ENCODE measurements at regions not wholly inside any gene's neighbourhood (a gene's known extent, or its start where the extent isn't known, plus 50 kb on each side); places are given as distances from the start of the nearest gene placed in this dataset.

GRCh38 chr2:67085146-67085545 is 312.0 kb upstream of the ETAA1 start:
- Histone ChIP-seq H3K79me2 (ENCODE audit: control insufficient read depth, insufficient read depth, low read length) (no peaks in the 10 kb centered on the region), H3K4me2 (ENCODE audit: control insufficient read depth, insufficient read depth) (no peak overlapping the region), H3K9me3 (replicated peaks; ENCODE audit: control insufficient read depth, insufficient read depth, low read length) (no peaks in the 10 kb centered on the region), H2AFZ (ENCODE audit: control insufficient read depth, low read depth, low read length) (no peak overlapping the region), H3K36me3 (ENCODE audit: control insufficient read depth in 2 of 2, insufficient read depth in 2 of 2, low read length in 1 of 2) (no peaks in the 10 kb centered on the region), H3K27me3 (replicated peaks in 1 of 2; ENCODE audit: control insufficient read depth in 2 of 2, insufficient read depth in 2 of 2, low read length in 1 of 2) (no peaks in the 10 kb centered on the region), H3K9ac (ENCODE audit: control insufficient read depth, insufficient read depth, low read length) (no peak overlapping the region), H3K4me3 (no peak overlapping the region), H3K27ac (ENCODE audit: control insufficient read depth, insufficient read depth) (no peak overlapping the region), H4K20me1 (ENCODE audit: control insufficient read depth, insufficient read depth) (no peaks in the 10 kb centered on the region), H3K4me1 (ENCODE audit: control insufficient read depth, insufficient read depth, low read length) (no peaks in the 10 kb centered on the region)
- FAIRE-seq (no peak), DNase-seq (ENCODE audit: low read depth, low spot score) (no peak), ATAC-seq (no peak)
- BruUV-seq (replicated peaks) = no TSS peak
- ChIA-PET SMC1A (ENCODE audit: uncharacterized antibody, unreplicated experiment) (no interaction called here), RAD21 (ENCODE audit: unreplicated experiment) (no interaction called here), CTCF (no interaction called here), POLR2A (no interaction called here)
- 19% methylated on average over 4 of the region's 4 CpGs for WGBS (ENCODE audit: insufficient coverage, insufficient replicate concordance, low lambda C conversion rate, missing lambda C conversion rate)
- TF ChIP-seq SIX5 (IDR thresholded peaks at IDR 0.05; ENCODE audit: low read depth, low read length, severe bottlenecking) (no peak), ZNF622 (IDR thresholded peaks at IDR 0.05) (no peak), TAF1 (IDR thresholded peaks at IDR 0.05; ENCODE audit: borderline replicate concordance, low read depth, low read length) (no peak), HDAC6 (IDR thresholded peaks at IDR 0.05; ENCODE audit: unreplicated experiment) (no peak), E2F8 (IDR thresholded peaks at IDR 0.05; ENCODE audit: low read depth, partially characterized antibody) (no peak), SUPT20H (IDR thresholded peaks at IDR 0.05; ENCODE audit: borderline replicate concordance, control insufficient read depth, low read depth, low read length) (no peak), JUND (IDR thresholded peaks at IDR 0.05; ENCODE audit: low read depth, low read length) (no peak)
- intact Hi-C loops (cut with micrococcal nuclease; ENCODE audit: unreplicated experiment) (no loop called here), in situ Hi-C loops (cut with MboI) (no loop called here)

All from GM12878 (cell line).